GM10248 (cell line): ENCODE measurements at regions not wholly inside any gene's neighbourhood (a gene's known extent, or its start where the extent isn't known, plus 50 kb on each side); places are given as distances from the start of the nearest gene placed in this dataset.

Experiments
- CTCF ChIA-PET: fragments of 300-600 bp; sonication (Branson Sonifier 250); formaldehyde crosslinking; extraction: SDS; loops from one replicate; lab custom pipeline; 2021; ENCODE audit warnings: antibody characterized with exemption; lab: Yijun Ruan, JAX
- POLR2A ChIA-PET: fragments of 350-650 bp; sonication (Branson Sonifier 250); formaldehyde crosslinking; extraction: SDS; loops from one replicate; lab custom pipeline; 2020; ENCODE audit warnings: antibody characterized with exemption; lab: Yijun Ruan, JAX
- DNase-seq: peaks from one replicate; pipeline ENCODE4 v3.0.0; 2012; ENCODE audit errors: extremely low spot score
- TF ChIP-seq, protein P1 (sequence below): IDR thresholded peaks from 2 replicates; pipeline ENCODE4 v1.5.1; 2012; ENCODE audit warnings: mild to moderate bottlenecking, low read depth; ENCODE audit errors: extremely low read depth, missing control alignments, control extremely low read depth

DNA sequence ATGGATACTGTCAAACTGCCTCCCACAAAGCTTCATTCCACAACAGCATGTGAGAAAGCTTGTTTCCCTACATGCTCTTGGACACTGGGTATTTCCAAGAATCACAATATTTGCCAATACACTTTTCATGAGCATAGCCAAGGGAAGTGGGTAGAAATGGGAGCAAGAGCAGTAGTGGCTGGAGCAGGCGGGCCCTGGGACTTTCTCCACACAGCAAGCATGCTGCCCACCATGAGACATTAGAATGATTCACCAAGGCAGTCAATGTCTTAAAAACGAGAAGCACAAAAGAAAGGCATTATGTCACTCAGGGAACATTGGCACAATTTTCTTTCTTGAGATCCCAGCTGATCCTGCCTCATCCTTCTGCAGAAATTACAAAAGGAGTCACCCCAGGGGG, 371.6 kb upstream of the RUNX1 start:
- CTCF ChIA-PET = interaction anchor here (1.0 to 1.3 kb wide), 3 partner anchors 15 to 43 kb away, joined by 3 to 4 read pairs (median 3); no protein-coding TSS in a partner anchor
- no peak for DNase-seq
- TF ChIP-seq, protein P1, sequence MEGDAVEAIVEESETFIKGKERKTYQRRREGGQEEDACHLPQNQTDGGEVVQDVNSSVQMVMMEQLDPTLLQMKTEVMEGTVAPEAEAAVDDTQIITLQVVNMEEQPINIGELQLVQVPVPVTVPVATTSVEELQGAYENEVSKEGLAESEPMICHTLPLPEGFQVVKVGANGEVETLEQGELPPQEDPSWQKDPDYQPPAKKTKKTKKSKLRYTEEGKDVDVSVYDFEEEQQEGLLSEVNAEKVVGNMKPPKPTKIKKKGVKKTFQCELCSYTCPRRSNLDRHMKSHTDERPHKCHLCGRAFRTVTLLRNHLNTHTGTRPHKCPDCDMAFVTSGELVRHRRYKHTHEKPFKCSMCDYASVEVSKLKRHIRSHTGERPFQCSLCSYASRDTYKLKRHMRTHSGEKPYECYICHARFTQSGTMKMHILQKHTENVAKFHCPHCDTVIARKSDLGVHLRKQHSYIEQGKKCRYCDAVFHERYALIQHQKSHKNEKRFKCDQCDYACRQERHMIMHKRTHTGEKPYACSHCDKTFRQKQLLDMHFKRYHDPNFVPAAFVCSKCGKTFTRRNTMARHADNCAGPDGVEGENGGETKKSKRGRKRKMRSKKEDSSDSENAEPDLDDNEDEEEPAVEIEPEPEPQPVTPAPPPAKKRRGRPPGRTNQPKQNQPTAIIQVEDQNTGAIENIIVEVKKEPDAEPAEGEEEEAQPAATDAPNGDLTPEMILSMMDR = no peak
- POLR2A ChIA-PET = no interaction called here

DNA sequence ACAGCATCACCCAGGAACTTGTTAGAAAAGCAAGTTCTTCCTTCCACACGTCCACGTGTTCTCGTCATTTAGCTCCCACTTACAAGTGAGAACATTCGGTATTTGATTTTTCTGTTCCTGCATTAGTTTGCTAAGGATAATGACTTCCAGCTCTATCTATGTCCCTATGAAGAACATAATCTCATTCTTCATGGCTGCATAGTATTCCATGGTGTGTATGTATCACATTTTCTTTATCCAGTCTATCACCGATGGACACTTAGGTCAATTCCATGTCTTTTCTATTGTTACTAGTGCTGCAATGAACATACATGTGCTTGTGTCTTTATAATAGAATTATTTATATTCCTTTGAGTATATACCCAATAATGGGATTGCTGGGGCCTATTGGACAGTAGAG, 368.7 kb upstream of the RUNX1 start:
- TF ChIP-seq, protein P1 = no peak
- ChIA-PET CTCF (interaction anchor here (1.0 to 1.6 kb wide), 3 partner anchors 14 to 672 kb away, joined by 3 read pairs; no protein-coding TSS in a partner anchor), POLR2A (no interaction called here)
- no peak for DNase-seq

DNA sequence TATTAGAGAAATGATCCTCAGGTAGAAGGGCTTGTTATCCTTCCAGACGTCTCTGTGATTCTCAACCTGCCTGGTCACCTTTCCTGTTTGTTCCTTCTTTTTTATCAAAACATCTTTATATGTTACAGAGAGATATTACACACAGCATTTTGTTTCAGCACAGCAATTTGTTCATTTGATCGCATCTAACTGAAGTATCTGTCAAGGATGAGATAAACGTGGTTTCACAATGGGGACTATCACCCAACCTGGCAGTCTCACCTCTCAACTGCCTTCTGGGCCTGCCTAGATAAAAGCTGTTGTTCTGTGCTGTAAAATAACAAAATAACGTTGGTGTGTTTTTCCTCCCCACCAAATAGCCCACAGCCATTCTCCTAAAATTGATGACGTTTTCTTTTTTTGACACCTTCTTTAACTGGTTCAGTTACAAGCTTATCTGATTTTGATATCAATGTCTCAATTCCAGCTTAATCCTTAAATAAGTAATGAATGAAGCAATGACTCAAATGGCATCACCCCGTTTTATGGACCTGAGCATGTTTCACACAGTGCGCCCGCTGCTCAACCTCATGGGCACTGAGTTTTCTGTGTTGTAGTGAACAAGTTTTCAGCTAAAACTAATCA, 367.9 kb upstream of the RUNX1 start:
- no peak for DNase-seq
- TF ChIP-seq, protein P1 = no peak
- CTCF ChIA-PET = interaction anchor here (1.6 kb wide), 1 partner anchor 61 kb away, joined by 3 read pairs; no protein-coding TSS in a partner anchor
- POLR2A ChIA-PET = no interaction called here

DNA sequence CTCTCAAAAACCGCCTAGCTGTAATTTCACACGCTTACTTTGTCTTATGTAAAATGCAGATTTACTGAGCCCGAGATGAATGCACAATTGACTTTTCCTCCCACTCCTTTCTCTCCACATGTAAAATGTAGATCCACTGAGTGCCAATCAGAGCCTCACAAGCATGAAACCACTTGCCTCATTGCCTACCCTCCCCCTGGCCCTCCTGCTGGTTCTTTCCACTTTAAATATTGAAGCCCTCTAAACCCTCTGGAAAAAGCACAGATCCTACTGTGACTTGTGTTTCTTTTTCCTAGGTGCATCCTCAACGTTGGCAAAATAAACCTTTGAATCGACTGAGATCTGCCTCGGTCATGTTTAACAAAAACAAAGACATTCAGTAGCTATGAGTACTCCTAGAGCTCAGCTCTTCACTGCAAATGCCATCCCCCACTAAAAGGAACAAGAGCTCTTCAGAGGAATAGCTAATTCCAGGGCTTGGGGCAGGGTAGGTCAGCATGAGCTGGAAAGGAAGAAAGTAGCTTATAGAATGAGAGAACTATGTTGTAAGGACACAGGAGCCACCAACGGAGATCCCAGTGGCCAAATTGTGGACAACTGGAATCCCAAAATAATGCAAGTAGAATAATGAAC, 365.5 kb upstream of the RUNX1 start:
- DNase-seq = no peak
- TF ChIP-seq, protein P1 = no peak
- ChIA-PET CTCF (interaction anchor here (1.0 kb wide), 1 partner anchor 14 kb away, joined by 4 read pairs; no protein-coding TSS in a partner anchor), POLR2A (no interaction called here)

DNA sequence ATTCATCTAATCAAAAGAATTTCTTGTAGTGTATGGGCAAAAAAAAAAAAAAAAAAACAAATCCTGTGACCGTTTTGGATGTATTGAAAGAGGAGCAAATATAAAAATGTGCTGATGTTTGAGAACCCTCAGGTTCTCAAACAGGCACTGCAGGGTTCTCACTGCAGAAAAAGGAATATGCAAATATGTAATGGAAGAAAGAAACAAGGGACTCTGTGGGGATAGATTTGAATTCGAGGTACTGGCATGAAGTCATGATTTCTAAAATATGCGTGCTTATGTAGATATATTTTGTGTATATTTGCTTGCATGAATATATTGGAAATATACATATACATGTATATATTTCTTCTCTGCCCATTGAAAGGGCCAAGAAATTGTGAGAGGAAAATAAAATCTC, 365.0 kb upstream of the RUNX1 start:
- POLR2A ChIA-PET = no interaction called here
- TF ChIP-seq, protein P1 = no peak
- DNase-seq = no peak
- CTCF ChIA-PET = interaction anchor here (1.0 kb wide), 1 partner anchor 13 kb away, joined by 4 read pairs; no protein-coding TSS in a partner anchor

DNA sequence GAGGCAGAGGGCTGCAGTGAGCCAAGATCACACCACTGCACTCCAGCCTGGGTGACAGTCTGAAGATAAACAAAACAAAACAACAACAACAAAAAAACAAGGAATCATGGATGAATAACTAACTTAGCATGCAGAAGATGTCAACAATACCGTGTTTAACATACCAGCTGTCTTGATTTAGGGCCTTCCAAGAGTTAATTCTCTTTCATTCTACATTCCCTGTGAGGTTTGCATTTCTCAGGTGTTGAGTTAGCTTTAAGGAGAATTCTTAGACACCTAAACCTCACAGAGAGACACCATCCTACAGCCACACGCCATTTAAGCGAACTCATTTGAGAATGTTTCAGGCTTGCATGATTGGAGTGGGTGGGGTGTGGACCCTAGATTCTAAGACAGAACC, 363.1 kb upstream of the RUNX1 start:
- no peak for DNase-seq
- TF ChIP-seq, protein P1 = no peak
- CTCF ChIA-PET = interaction anchor here (1.4 to 2.7 kb wide), 2 partner anchors 12 to 164 kb away, joined by 3 to 7 read pairs; no protein-coding TSS in a partner anchor
- POLR2A ChIA-PET = no interaction called here
